Fibroblast of skin of left quadriceps (primary cell): ENCODE measurements at regions not wholly inside any gene's neighbourhood (a gene's known extent, or its start where the extent isn't known, plus 50 kb on each side); places are given as distances from the start of the nearest gene placed in this dataset.
"Not testable (repeated sequence)": the region's sequence is repeated elsewhere in the genome, so short reads cannot be mapped to it uniquely, and the experiment has no call there.

Experiments
- DNase-seq, 2 experiments: peaks; one replicate each; pipeline ENCODE4 v3.0.0-alpha.2; 2013; ENCODE audit warnings: low read depth in 2 of 2

GRCh38 chr5:166926806-166927475, 1364.5 kb upstream of the WWC1 start:
- not testable (repeated sequence) for DNase-seq

- no peak for DNase-seq
Observed at GRCh38 chr5:166936351-166936750, 1355.1 kb upstream of the WWC1 start.

DNA sequence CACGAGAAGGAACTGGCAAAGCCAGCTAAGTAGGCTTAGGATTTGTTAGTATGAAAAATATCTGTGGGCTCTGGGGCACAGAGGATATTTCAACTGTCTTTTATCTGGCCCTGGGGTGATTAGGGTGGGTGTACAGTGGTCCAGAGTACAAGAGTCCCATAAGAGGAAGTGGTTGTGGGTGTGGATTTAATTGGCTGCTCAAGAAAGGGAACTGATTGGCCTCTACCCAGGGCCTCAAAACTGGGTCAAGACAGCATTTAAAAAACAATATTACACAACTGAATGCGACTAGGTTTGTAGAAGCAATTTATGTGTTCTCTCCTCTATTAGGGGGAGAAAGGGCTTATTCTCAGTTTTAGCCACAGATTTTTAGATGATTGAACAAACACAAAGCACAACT, 1353.4 kb upstream of the WWC1 start:
- DNase-seq: no peak

DNA sequence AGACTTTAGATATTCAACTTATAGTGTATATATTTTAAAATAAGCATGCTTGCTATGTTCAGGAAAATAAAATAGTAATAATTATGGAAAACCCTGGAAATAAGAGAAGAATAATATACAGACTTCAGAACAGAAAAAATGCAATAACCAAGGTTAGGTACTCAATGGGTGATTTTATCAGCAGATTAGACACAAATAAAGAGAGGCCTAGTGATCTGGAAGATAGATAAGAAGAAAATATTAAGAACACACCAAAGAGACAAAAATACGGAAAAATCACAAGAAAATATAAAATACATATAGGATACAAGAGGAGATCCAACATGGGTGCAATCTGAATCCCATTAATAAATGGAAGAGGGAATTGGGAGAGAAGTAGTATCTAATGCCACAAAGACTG, 1348.5 kb upstream of the WWC1 start:
- DNase-seq: no peak

DNA sequence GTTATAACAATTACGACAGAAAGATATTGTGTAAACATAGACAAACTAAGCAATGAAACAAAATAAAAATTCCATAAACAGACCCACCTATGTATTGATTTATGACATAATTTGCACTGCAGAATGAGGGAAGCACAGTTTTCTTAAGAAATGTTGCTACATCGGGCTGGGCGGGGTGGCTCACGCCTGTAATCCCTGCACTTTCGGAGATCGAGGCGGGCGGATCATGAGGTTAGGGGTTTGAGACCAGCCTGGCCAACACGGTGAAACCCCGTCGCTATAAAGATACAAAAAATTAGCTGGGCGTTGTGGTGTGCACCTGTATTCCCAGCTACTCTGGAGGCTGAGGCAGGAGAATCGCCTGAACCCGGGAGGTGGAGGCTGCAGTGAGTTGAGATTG, 1344.4 kb upstream of the WWC1 start:
- no peak for DNase-seq

- DNase-seq: no peak
Observed at GRCh38 chr5:166948679-166949078, 1342.8 kb upstream of the WWC1 start.

DNA sequence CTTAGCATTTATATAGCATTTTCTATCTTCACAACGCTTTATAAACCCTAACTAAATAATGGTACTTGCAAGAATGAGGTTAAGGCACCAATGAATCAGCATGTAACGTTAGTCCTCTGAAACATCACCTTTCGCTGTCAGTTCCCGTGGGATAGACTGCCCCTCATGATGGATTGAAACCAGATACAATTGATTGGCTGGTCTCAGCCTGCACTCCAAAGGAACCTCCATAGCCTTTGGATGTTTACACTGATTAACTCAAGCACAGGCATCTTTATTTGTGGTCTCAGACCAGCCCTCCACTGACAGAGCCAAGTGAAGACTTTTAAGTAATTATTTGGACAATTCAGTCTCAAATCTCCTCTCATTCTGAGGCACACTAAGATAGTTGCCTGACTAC, 1339.4 kb upstream of the WWC1 start:
- no peak for DNase-seq

GRCh38 chr5:166957782-166958181, 1333.7 kb upstream of the WWC1 start:
- DNase-seq: no peak

DNA sequence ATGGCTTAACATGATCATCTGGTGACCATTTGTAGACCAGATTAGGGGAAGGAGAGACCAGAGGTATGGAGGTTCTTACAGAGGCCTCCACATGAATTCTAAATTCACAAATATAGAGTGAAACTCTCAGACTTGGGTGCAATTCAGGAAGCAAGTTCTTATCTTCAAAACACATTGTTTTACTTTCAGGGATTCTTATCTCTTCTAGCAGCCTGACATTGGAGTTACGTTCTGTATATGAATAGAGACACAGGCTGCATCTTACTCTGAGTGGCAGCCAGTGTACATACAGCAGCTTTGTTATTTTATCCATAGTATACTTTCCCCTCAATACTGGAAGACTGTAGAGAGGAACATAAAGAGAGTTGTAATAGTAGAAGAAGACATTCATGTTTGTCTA, 1331.7 kb upstream of the WWC1 start:
- no peak for DNase-seq

DNA sequence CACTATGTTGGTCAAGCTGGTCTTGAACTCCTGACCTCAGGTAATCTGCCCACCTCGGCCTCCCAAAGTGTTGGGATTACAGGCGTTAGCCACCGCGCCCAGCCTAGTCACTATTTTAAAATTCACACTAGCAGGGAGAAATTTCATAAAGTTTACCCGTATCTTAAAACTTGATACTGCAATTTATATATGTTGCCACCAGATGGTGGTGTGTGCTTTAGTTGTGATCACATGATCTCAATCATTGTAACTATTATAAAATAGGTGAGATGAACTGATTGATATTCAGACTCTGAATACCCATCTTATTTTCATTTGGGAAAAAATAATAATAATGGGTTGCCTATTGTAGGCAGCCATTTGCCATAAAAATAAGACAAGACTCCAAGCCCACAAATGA, 1330.4 kb upstream of the WWC1 start:
- no peak for DNase-seq

GRCh38 chr5:166961913-166962312, 1329.5 kb upstream of the WWC1 start:
- DNase-seq: no peak

GRCh38 chr5:166962461-166962860, 1329.0 kb upstream of the WWC1 start:
- DNase-seq: no peak

DNA sequence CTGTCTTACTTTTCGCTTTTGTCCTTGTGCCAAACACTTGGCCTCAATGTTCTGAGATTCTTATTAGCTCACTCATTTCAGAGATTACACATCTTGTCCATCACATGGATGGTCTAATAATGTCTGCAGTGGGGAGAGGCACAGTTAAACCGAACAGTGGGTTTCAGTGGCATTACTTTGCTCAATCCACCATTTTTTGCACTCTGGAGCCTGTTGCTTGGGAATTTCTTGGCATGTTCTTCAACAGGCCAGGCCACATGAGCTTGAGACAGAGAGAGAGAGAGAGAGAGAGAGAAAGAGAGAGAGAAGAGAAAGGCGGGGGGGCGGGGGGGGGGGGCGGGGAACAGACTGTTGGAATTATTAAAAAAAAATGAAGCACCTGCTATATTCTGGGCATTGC, 1327.8 kb upstream of the WWC1 start:
- DNase-seq: no peak

DNA sequence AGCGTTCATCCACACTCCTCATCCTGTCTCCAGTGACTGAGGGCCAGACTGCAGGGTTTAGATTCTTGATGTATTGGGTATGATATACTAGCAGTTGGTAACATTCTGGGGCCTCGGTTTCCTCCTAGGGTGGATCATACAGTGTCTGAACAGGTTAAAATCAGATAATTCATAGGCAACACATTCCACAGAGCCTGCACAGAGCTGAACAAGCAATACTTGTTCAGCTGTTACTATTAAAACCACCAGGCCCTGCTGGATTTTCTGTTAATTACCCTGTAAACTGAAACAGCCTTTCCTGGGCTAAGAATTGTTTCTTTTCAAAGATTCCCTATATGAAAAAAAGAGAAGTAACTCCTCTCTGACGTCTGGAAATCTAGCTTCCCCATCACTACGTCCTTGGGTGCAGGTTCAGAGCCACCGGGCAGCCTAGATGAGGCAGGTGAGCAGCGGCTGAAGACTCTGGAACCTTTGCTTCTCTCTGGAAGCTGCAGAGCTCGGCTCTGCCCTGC, 1313.5 kb upstream of the WWC1 start:
- DNase-seq: no peak

DNA sequence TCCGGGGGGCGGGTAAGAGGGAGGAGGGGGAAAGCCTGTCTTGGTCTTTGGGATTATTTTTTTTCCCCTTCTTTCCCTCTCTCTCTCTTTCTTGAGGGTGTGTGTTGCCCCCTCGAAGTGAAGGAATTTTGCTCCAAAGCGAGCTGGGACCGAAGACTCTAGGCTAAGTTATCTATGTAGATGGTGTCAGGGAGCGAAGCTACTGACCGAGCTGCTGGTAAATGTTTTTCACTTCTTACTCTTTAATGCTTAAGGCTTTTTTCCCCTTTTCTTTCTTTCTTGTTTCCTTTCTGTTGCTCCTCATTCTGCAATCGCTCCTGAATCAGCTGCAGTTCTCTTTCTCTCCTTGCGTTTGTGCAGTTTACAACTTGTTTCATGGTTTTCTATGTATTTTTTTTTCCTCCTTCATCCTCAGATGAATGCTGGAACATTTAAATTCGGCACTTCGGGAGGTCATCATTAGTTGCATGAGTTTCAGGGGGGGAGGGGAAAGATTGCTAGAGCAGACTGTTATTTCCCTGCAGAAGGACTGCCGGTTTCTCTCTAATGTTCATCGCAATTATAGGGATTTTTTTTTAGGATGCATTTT, 1312.0 kb upstream of the WWC1 start:
- no peak for DNase-seq

DNA sequence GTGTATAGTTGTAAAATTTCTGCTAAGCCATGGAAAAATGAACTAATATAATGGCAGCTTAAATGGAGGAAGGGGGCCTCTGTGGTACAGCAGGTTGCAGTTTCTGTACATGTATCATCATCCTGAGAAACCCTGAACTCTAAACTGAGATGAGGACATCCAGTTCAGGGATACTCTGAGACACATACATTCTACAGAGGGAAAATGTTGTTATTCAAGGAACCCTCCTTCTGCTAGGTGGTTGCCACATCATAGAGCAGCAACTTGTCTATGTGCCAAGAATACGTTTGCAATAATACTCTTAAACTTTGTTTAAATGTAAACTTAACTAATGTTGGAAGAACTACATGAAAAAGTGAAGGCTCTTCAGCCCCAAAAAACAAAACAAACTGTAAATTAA, 1310.8 kb upstream of the WWC1 start:
- no peak for DNase-seq

GRCh38 chr5:166982226-166982625, 1309.2 kb upstream of the WWC1 start:
- no peak for DNase-seq

DNA sequence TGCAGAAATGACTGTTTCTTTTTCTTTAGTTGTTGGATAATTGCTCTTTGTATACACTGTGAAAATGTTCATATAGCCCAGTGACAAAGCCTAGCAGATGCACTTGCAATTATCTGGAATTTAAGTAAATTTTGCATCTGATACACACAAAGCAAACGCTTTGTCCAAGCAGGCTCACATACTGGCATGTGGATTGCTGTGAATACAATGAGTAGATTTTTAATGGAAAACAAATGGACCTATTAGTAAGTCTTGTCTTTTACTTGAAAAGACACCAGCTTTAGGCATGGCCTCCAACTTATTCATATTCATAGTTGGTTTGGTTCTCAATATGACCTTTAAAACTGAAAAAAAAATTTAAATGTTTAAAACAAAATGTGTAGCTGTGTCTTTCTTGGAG, 1299.8 kb upstream of the WWC1 start:
- DNase-seq: no peak

DNA sequence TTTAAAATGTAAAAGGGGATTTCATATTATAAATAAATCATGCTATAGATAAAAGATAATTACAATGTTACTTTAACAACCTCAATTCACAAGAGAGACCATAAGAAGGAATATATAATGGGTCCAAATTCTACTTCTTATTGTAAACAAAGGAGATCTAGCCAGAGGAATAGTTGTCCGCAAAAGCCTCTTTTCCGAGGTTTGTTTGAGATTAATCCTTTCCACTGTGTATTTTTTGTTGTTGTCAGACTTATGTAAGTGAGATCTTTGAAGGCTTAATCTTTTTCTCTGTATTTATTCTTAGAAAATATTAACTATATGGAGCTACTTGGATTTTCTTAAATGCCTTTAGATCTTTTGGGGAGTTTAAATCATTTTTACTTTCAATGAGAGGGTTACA, 1299.3 kb upstream of the WWC1 start:
- no peak for DNase-seq

GRCh38 chr5:166992874-166993722, 1298.3 kb upstream of the WWC1 start:
- DNase-seq: no peak

DNA sequence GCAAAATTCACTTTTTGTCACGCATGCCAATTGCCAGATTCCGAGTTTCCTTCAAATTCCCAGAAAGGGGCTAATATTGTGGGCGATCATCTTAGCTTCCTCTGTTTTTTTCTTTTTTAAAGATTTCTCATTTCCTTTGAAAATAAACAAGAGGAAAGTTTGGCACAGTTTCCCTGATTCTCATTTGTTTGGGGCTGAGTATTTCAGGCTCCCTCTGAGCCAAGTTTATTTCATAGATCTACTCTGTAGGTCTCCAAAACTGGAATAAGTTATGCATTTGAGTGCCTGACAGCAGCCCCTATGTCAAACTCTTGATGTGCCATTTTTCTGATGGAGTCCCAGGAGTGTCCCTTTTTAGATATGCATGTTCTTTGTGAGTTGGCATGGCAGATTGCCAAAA, 1297.2 kb upstream of the WWC1 start:
- DNase-seq: no peak

DNA sequence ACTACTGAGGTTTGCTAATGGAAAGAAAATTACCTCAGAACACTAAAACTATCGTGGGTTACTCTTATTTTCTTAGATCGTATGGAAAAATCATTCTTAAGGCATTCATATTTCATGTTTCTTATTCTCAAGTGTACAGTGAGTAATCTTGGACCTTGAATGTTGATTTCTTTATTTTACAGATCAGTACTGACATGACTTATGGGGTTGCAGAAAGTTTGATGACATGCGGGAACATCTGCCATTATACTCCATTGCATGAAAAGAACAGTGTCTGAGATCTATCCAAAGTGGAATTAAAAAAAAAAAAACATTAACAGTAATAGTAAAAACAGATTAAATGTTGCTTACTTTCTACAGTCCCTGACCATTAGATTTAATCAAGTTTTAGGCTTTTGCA, 1290.2 kb upstream of the WWC1 start:
- no peak for DNase-seq

DNA sequence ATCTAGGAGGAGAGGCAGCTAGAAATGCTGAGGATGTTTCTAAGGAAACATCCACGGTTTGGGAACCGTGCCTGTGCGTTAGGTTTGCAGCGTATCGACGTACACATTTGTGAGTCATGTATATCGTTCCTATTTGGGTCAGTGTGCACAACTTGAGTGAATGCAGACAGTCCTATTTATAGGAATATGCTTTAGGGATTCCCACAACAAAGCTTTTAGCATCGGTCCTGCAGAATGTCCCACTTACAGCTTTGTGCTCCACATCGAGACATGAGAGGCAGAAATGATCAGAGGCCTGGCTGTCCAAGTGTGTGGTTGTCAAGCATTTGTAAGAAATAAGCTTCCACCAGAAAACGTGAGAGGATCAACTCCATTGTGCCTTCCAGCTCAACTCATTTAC, 1282.7 kb upstream of the WWC1 start:
- no peak for DNase-seq
